PFSK-1 (cell line): ENCODE measurements at regions not wholly inside any gene's neighbourhood (a gene's known extent, or its start where the extent isn't known, plus 50 kb on each side); places are given as distances from the start of the nearest gene placed in this dataset.

ENCODE experiments used
- POLR2AphosphoS5 ChIP-seq: IDR thresholded peaks from 2 replicates; pipeline ENCODE4 v1.6.1; 2012; ENCODE audit warnings: low read depth, mild to moderate bottlenecking, control low read depth, low read length, moderate library complexity
- SIN3A ChIP-seq: IDR thresholded peaks from 2 replicates; pipeline ENCODE4 v1.6.1; 2012; ENCODE audit warnings: mild to moderate bottlenecking, low read length, moderate library complexity, borderline replicate concordance; ENCODE audit not compliant: insufficient read depth
- TAF1 ChIP-seq: IDR thresholded peaks from 2 replicates; pipeline ENCODE4 v1.6.1; 2012; ENCODE audit warnings: low read length, control low read depth, borderline replicate concordance; ENCODE audit not compliant: insufficient read depth
- TF ChIP-seq, protein P1 (sequence below), 2 experiments: IDR thresholded peaks; 2 replicates each; pipeline versions ENCODE4 v1.6.1 to v1.8.0; 2011 to 2012; ENCODE audit warnings: low read depth in 2 of 2, low read length in 2 of 2, control low read depth in 1 of 2, inconsistent platforms in 1 of 2, mild to moderate bottlenecking in 1 of 2, moderate library complexity in 1 of 2; ENCODE audit not compliant: insufficient read depth in 1 of 2

GRCh38 chr11:92397221-92397755 lies 172.7 kb downstream of the FAT3 start:
- TF ChIP-seq, protein P1, sequence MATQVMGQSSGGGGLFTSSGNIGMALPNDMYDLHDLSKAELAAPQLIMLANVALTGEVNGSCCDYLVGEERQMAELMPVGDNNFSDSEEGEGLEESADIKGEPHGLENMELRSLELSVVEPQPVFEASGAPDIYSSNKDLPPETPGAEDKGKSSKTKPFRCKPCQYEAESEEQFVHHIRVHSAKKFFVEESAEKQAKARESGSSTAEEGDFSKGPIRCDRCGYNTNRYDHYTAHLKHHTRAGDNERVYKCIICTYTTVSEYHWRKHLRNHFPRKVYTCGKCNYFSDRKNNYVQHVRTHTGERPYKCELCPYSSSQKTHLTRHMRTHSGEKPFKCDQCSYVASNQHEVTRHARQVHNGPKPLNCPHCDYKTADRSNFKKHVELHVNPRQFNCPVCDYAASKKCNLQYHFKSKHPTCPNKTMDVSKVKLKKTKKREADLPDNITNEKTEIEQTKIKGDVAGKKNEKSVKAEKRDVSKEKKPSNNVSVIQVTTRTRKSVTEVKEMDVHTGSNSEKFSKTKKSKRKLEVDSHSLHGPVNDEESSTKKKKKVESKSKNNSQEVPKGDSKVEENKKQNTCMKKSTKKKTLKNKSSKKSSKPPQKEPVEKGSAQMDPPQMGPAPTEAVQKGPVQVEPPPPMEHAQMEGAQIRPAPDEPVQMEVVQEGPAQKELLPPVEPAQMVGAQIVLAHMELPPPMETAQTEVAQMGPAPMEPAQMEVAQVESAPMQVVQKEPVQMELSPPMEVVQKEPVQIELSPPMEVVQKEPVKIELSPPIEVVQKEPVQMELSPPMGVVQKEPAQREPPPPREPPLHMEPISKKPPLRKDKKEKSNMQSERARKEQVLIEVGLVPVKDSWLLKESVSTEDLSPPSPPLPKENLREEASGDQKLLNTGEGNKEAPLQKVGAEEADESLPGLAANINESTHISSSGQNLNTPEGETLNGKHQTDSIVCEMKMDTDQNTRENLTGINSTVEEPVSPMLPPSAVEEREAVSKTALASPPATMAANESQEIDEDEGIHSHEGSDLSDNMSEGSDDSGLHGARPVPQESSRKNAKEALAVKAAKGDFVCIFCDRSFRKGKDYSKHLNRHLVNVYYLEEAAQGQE (IDR thresholded peaks at IDR 0.05; ENCODE audit: insufficient read depth in 1 of 2, low read depth in 2 of 2, low read length in 2 of 2): no peak
- TF ChIP-seq SIN3A (no peak), POLR2AphosphoS5 (no peak), TAF1 (no peak)
